Osteoblast (primary cell): ENCODE measurements at regions not wholly inside any gene's neighbourhood (a gene's known extent, or its start where the extent isn't known, plus 50 kb on each side); places are given as distances from the start of the nearest gene placed in this dataset.

Experiments used
- DNase-seq: peaks from one replicate; pipeline ENCODE4 v3.0.0; 2011; ENCODE audit warnings: low spot score, mixed read lengths; ENCODE audit not compliant: insufficient read length; ENCODE audit errors: missing footprints
- H2AFZ ChIP-seq: 2 replicates; pipeline ENCODE4 v1.6.0; 2011; ENCODE audit warnings: mild to moderate bottlenecking, low read length
- H3K27ac ChIP-seq: 2 replicates; pipeline ENCODE4 v1.5.1; 2011; ENCODE audit warnings: mild to moderate bottlenecking, low read depth, low read length, moderate library complexity
- H3K27me3 ChIP-seq: 2 replicates; pipeline ENCODE4 v1.6.0; 2012; ENCODE audit warnings: mild to moderate bottlenecking, control low read depth, inconsistent platforms, low read length, moderate library complexity; ENCODE audit not compliant: insufficient read depth
- H3K36me3 ChIP-seq: 2 replicates; pipeline ENCODE4 v1.5.1; 2011; ENCODE audit warnings: mild to moderate bottlenecking, low read length, control low read depth, moderate library complexity; ENCODE audit not compliant: insufficient read depth
- H3K4me1 ChIP-seq: 2 replicates; pipeline ENCODE4 v1.5.1; 2011; ENCODE audit warnings: mild to moderate bottlenecking, low read length, control low read depth, moderate library complexity; ENCODE audit not compliant: insufficient read depth
- H3K4me2 ChIP-seq: 2 replicates; pipeline ENCODE4 v1.6.0; 2011; ENCODE audit warnings: mild to moderate bottlenecking, low read length; ENCODE audit not compliant: insufficient read depth
- H3K4me3 ChIP-seq: fragments of 200-600 bp; sonication (generic); 3 replicates; pipeline ENCODE4 v1.5.1; 2012; ENCODE audit warnings: mild to moderate bottlenecking, low read length, inconsistent platforms; ENCODE audit not compliant: insufficient read depth
- H3K79me2 ChIP-seq: 2 replicates; pipeline ENCODE4 v1.6.0; 2012; ENCODE audit warnings: mild to moderate bottlenecking, low read length, control low read depth, inconsistent platforms; ENCODE audit not compliant: insufficient read depth
- H3K9me3 ChIP-seq: 2 replicates; pipeline ENCODE4 v1.5.1; 2011; ENCODE audit warnings: low read depth, low read length, control low read depth
- H4K20me1 ChIP-seq: 2 replicates; pipeline ENCODE4 v1.6.0; 2012; ENCODE audit warnings: mild to moderate bottlenecking, low read length, control low read depth; ENCODE audit not compliant: insufficient read depth
- TF ChIP-seq, protein P1 (sequence below): IDR thresholded peaks from 2 replicates; pipeline ENCODE4 v1.5.1; 2011; ENCODE audit warnings: mild to moderate bottlenecking, low read depth, low read length, moderate library complexity; ENCODE audit errors: extremely low read depth

DNA sequence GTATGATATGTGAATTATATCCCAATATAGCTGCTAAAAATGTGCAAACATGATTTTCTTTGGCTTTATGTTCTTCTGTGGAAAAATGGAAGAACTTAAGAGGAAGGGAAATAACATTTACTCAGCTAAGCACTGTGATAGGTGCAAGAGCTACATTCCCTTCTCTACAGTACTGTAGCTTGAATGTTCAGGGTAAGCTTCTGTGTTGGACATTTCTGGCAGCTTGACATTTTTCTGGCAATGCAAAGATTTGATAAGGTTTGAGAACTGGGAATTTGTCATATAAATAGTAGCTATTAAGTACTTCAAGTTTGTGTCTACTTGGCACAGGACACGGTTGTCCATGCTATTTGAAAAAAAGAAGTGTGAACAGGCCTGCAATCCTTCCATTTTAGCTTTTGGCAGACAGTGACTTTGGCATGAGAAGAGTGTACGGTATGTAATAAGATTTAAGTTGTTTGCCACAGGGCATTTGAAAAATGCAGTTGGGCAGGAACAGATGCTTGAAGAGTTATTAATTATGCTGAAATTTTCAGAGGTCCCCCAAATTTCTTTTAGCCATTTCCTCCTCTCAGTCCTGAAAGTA, 77.6 kb downstream of the KIF4B start:
- no peak for DNase-seq
- Histone ChIP-seq H3K27me3 (no peaks in the 10 kb centered on the region), H2AFZ (no peak overlapping the region), H3K27ac (no peak overlapping the region), H3K79me2 (no peaks in the 10 kb centered on the region), H3K4me2 (no peak overlapping the region), H3K4me1 (peaks cover 3% of the 10 kb centered on the region), H3K4me3 (no peak overlapping the region), H3K36me3 (no peaks in the 10 kb centered on the region), H4K20me1 (no peaks in the 10 kb centered on the region), H3K9me3 (no peaks in the 10 kb centered on the region)
- TF ChIP-seq, protein P1, sequence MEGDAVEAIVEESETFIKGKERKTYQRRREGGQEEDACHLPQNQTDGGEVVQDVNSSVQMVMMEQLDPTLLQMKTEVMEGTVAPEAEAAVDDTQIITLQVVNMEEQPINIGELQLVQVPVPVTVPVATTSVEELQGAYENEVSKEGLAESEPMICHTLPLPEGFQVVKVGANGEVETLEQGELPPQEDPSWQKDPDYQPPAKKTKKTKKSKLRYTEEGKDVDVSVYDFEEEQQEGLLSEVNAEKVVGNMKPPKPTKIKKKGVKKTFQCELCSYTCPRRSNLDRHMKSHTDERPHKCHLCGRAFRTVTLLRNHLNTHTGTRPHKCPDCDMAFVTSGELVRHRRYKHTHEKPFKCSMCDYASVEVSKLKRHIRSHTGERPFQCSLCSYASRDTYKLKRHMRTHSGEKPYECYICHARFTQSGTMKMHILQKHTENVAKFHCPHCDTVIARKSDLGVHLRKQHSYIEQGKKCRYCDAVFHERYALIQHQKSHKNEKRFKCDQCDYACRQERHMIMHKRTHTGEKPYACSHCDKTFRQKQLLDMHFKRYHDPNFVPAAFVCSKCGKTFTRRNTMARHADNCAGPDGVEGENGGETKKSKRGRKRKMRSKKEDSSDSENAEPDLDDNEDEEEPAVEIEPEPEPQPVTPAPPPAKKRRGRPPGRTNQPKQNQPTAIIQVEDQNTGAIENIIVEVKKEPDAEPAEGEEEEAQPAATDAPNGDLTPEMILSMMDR = no peak

DNA sequence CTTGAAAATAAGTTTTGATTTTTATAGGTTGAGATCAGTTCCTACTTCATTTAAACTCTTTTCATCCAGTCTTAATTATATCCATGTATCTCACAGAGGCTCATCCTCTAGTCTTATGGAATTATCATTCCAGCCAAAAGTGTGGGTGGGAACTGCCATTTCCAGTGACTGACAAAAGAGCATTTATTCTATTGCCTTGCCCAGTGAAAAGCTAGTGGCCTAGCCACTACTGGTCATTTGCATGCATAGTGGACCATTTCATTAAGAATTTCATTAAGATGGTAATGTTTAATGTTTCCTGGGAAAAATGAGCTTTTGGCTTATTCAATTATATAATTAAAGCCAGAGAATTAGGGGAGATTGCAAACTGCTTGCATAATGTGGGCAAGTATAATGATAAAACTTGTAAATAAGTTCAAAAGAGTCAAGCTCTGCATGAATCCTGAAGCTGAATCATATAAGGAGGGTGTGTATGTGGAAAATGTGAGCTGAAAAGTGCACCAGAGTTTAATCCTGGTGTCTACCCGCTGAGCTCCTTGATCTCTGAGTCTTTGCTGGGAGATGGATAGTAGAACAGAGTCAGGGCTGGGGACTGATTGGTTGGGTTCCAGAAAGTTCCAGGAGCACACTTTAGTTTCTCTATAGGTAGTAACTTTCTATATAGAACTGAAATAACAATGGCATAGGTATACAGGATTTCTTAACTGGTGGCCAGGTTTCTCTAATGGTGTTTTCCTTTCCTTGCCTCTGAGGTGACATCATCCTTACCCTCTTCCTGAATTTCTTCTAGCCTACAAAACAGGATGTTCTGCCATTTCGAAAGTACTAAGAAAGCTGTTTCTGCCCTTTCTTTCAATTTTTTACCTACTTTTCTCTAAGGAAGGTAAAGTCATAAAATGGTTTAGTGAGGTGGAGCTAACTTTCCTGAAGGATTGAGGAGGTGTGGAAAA, 78.5 kb downstream of the KIF4B start:
- Histone ChIP-seq H4K20me1 (no peaks in the 10 kb centered on the region), H3K27me3 (no peaks in the 10 kb centered on the region), H3K4me3 (no peak overlapping the region), H3K9me3 (no peaks in the 10 kb centered on the region), H3K79me2 (no peaks in the 10 kb centered on the region), H3K36me3 (no peaks in the 10 kb centered on the region), H3K4me2 (no peak overlapping the region), H3K4me1 (peaks cover 3% of the 10 kb centered on the region), H2AFZ (no peak overlapping the region), H3K27ac (no peak overlapping the region)
- TF ChIP-seq, protein P1 = no peak
- DNase-seq = no peak

DNA sequence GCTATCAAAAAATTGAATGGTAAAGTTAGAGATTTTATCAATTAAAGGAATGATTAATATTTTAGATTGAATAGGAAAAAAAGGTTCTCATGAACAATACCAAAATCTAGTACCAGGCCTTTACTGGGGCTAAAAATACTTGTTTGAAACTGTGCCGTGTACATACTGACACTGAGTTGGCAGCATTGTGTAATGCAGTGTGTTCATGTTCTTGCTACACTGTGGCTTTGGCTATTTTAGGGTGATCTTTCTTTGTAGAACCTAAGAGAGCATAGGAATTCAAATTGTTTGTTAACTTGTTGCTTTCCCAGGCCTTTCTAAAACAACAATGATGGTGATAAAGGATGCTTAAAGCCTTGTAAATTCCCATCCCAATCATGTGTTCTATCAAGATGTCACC, 80.9 kb downstream of the KIF4B start:
- TF ChIP-seq, protein P1 = no peak
- Histone ChIP-seq H2AFZ (no peak overlapping the region), H3K4me2 (no peak overlapping the region), H3K9me3 (no peaks in the 10 kb centered on the region), H4K20me1 (no peaks in the 10 kb centered on the region), H3K4me3 (no peak overlapping the region), H3K27me3 (no peaks in the 10 kb centered on the region), H3K36me3 (no peaks in the 10 kb centered on the region), H3K4me1 (peaks cover 3% of the 10 kb centered on the region), H3K27ac (no peak overlapping the region), H3K79me2 (no peaks in the 10 kb centered on the region)
- no peak for DNase-seq

DNA sequence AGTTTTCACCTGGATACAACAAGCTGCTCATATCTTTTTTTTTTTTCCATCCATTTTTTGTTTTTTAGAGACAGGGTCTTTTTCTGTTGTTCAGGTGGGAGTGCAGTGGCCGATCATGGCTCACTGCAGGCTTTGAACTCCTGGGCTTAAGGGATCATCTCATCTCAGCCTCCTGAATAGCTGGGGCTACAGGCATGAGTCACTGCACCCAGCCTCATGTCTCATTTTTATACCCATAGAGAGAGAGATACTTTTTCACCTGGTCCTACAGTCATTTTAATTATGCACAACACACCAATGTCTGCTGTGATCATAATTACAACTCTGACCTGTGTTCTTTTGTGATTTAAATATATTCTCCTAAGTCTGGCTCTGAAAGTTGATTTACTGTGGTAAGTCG, 84.4 kb downstream of the KIF4B start:
- no peaks in the 10 kb centered on the region for H3K36me3 ChIP-seq
- H2AFZ ChIP-seq = no peak overlapping the region
- no peaks in the 10 kb centered on the region for H3K4me1 ChIP-seq
- H3K27ac ChIP-seq = no peak overlapping the region
- H3K27me3 ChIP-seq = no peaks in the 10 kb centered on the region
- no peaks in the 10 kb centered on the region for H3K9me3 ChIP-seq
- H3K4me3 ChIP-seq = no peak overlapping the region
- no peaks in the 10 kb centered on the region for H4K20me1 ChIP-seq
- H3K4me2 ChIP-seq = no peak overlapping the region
- DNase-seq = no peak
- H3K79me2 ChIP-seq = no peaks in the 10 kb centered on the region
- TF ChIP-seq, protein P1 = no peak
